ENCODE measurements at regions not wholly inside any gene's neighbourhood (a gene's known extent, or its start where the extent isn't known, plus 50 kb on each side); places are given as distances from the start of the nearest gene placed in this dataset.

- TF ChIP-seq EZH2 (IDR thresholded peaks at IDR 0.05; ENCODE audit: low read length, unreplicated experiment), result no peak
- TF ChIP-seq, protein P1, sequence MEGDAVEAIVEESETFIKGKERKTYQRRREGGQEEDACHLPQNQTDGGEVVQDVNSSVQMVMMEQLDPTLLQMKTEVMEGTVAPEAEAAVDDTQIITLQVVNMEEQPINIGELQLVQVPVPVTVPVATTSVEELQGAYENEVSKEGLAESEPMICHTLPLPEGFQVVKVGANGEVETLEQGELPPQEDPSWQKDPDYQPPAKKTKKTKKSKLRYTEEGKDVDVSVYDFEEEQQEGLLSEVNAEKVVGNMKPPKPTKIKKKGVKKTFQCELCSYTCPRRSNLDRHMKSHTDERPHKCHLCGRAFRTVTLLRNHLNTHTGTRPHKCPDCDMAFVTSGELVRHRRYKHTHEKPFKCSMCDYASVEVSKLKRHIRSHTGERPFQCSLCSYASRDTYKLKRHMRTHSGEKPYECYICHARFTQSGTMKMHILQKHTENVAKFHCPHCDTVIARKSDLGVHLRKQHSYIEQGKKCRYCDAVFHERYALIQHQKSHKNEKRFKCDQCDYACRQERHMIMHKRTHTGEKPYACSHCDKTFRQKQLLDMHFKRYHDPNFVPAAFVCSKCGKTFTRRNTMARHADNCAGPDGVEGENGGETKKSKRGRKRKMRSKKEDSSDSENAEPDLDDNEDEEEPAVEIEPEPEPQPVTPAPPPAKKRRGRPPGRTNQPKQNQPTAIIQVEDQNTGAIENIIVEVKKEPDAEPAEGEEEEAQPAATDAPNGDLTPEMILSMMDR (conservative IDR thresholded peaks at IDR 0.05; ENCODE audit: low read depth, low read length), result no peak
Measured at GRCh38 chr4:12701384-12701783, 782.8 kb downstream of the RAB28 start.

All from PC-3 (cell line).